ENCODE measurements at regions not wholly inside any gene's neighbourhood (a gene's known extent, or its start where the extent isn't known, plus 50 kb on each side); places are given as distances from the start of the nearest gene placed in this dataset.

GRCh38 chr4:129821073-129821472 lies 725.1 kb downstream of the C4orf33 start:
- H3K4me3 ChIP-seq = no peak overlapping the region
- H3K9me3 ChIP-seq = no peaks in the 10 kb centered on the region
- no peak for DNase-seq (ENCODE audit: low spot score)
- H3K36me3 ChIP-seq = no peaks in the 10 kb centered on the region
- 79% methylated on average over 1 of the region's 1 CpG for WGBS
- H3K4me1 ChIP-seq (replicated peaks) = no peaks in the 10 kb centered on the region
- no peaks in the 10 kb centered on the region for H3K27me3 ChIP-seq (replicated peaks; ENCODE audit: insufficient read depth)
- intact Hi-C loops (cut with DNase I) = no loop called here
- TF ChIP-seq POLR2AphosphoS5 (IDR thresholded peaks at IDR 0.05) (no peak), POLR2A (IDR thresholded peaks at IDR 0.05) (no peak), CTCF (IDR thresholded peaks at IDR 0.05) (no peak)
- no peak overlapping the region for H3K27ac ChIP-seq

- Histone ChIP-seq H3K36me3 (no peaks in the 10 kb centered on the region), H3K9me3 (no peaks in the 10 kb centered on the region), H3K27ac (no peak overlapping the region), H3K4me3 (no peak overlapping the region), H3K4me1 (replicated peaks) (no peaks in the 10 kb centered on the region), H3K27me3 (replicated peaks; ENCODE audit: insufficient read depth) (no peaks in the 10 kb centered on the region)
- no peak for DNase-seq (ENCODE audit: low spot score)
- intact Hi-C loops (cut with DNase I) = no loop called here
- TF ChIP-seq CTCF (IDR thresholded peaks at IDR 0.05) = no peak
- TF ChIP-seq POLR2A (IDR thresholded peaks at IDR 0.05) = no peak
- TF ChIP-seq POLR2AphosphoS5 (IDR thresholded peaks at IDR 0.05) = no peak
These were observed 726.0 kb downstream of the C4orf33 start for GRCh38 chr4:129821963-129822362.

- WGBS = 70% methylated on average over 2 of the region's 2 CpGs
- Histone ChIP-seq H3K36me3 (no peaks in the 10 kb centered on the region), H3K27ac (no peak overlapping the region), H3K4me3 (no peak overlapping the region), H3K9me3 (no peaks in the 10 kb centered on the region), H3K27me3 (replicated peaks; ENCODE audit: insufficient read depth) (no peaks in the 10 kb centered on the region), H3K4me1 (replicated peaks) (no peaks in the 10 kb centered on the region)
- intact Hi-C loops (cut with DNase I) = no loop called here
- no peak for TF ChIP-seq CTCF (IDR thresholded peaks at IDR 0.05)
- DNase-seq (ENCODE audit: low spot score) = no peak
These were observed 726.7 kb downstream of the C4orf33 start for GRCh38 chr4:129822701-129823100.

DNA sequence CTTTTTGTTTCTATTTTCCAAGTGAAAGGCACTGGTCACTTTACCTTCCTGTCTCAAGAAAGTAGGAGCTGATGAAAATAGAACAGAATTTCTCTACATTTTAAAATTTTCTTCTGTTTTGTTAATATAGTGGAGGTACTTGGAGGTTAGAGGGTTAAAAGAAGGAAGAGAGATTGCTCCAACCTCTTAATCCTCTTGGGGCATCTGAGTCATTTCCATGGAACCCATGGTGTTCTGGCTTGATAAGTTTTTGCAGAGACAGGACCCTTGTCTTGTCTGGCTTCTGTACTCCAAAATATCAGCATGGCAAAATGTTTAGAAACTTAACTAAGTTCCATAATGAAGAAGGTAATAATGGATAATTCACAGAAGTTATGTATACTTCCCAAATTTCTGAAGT lies 727.2 kb downstream of the C4orf33 start:
- Histone ChIP-seq H3K27me3 (replicated peaks; ENCODE audit: insufficient read depth) (no peaks in the 10 kb centered on the region), H3K4me1 (replicated peaks) (no peaks in the 10 kb centered on the region), H3K9me3 (no peaks in the 10 kb centered on the region), H3K27ac (no peak overlapping the region), H3K4me3 (no peak overlapping the region), H3K36me3 (no peaks in the 10 kb centered on the region)
- TF ChIP-seq CTCF (IDR thresholded peaks at IDR 0.05) = no peak
- TF ChIP-seq POLR2AphosphoS5 (IDR thresholded peaks at IDR 0.05) = no peak
- no peak for TF ChIP-seq POLR2A (IDR thresholded peaks at IDR 0.05)
- intact Hi-C loops (cut with DNase I) = no loop called here
- DNase-seq (ENCODE audit: low spot score) = no peak

DNA sequence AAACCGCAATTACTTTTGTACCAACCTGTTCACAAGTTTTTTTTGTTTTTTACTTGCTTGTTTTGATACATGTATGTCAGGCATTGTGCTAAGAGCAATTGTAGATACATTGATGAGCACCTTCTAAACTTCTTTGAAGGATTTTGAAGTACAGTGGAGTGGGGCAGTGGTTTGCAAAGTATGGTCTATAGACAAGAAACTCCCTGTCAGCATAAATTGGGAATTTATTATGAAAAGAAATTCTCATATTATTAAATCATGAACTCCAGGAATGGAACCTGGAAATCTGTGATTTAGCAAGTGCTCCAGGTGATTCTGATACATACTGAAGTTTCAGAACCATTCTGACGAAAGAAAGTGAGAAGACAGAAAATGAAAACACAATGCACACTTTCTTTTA lies 733.4 kb downstream of the C4orf33 start:
- H3K9me3 ChIP-seq = no peaks in the 10 kb centered on the region
- no peak for DNase-seq (ENCODE audit: low spot score)
- H3K27me3 ChIP-seq (replicated peaks; ENCODE audit: insufficient read depth) = no peaks in the 10 kb centered on the region
- H3K36me3 ChIP-seq = no peaks in the 10 kb centered on the region
- TF ChIP-seq POLR2AphosphoS5 (IDR thresholded peaks at IDR 0.05) (no peak), CTCF (IDR thresholded peaks at IDR 0.05) (no peak), POLR2A (IDR thresholded peaks at IDR 0.05) (no peak)
- no peaks in the 10 kb centered on the region for H3K4me1 ChIP-seq (replicated peaks)
- intact Hi-C loops (cut with DNase I) = no loop called here
- H3K4me3 ChIP-seq = no peak overlapping the region
- WGBS = 88% methylated on average over 2 of the region's 2 CpGs
- no peak overlapping the region for H3K27ac ChIP-seq
